ENCODE measurements at regions not wholly inside any gene's neighbourhood (a gene's known extent, or its start where the extent isn't known, plus 50 kb on each side); places are given as distances from the start of the nearest gene placed in this dataset.

- Histone ChIP-seq H3K4me3 (ENCODE audit: insufficient read depth, low read depth, low read length) (no peak overlapping the region), H3K27me3 (ENCODE audit: control insufficient read depth, insufficient read depth, low read length) (no peaks in the 10 kb centered on the region), H3K36me3 (replicated peaks; ENCODE audit: control insufficient read depth, insufficient read depth, low read length) (no peaks in the 10 kb centered on the region)
- no peak for DNase-seq
These were observed 219.9 kb downstream of the COG6 start for GRCh38 chr13:39875111-39875987.

- no peaks in the 10 kb centered on the region for H3K27me3 ChIP-seq (ENCODE audit: control insufficient read depth, insufficient read depth, low read length)
- no peak overlapping the region for H3K4me3 ChIP-seq (ENCODE audit: insufficient read depth, low read depth, low read length)
- no peaks in the 10 kb centered on the region for H3K36me3 ChIP-seq (replicated peaks; ENCODE audit: control insufficient read depth, insufficient read depth, low read length)
- no peak for DNase-seq
These were observed 220.8 kb downstream of the COG6 start for GRCh38 chr13:39876258-39876657.

- DNase-seq, result no peak
- Histone ChIP-seq H3K27me3 (ENCODE audit: control insufficient read depth, insufficient read depth, low read length) (no peaks in the 10 kb centered on the region), H3K36me3 (replicated peaks; ENCODE audit: control insufficient read depth, insufficient read depth, low read length) (no peaks in the 10 kb centered on the region), H3K4me3 (ENCODE audit: insufficient read depth, low read depth, low read length) (no peak overlapping the region)
These were observed 221.7 kb downstream of the COG6 start for GRCh38 chr13:39877134-39877533.

- H3K27me3 ChIP-seq (ENCODE audit: control insufficient read depth, insufficient read depth, low read length), result no peaks in the 10 kb centered on the region
- no peak for DNase-seq
- no peaks in the 10 kb centered on the region for H3K36me3 ChIP-seq (replicated peaks; ENCODE audit: control insufficient read depth, insufficient read depth, low read length)
- H3K4me3 ChIP-seq (ENCODE audit: insufficient read depth, low read depth, low read length), result no peak overlapping the region
These were observed 224.0 kb downstream of the COG6 start for GRCh38 chr13:39879286-39880035.

GRCh38 chr13:39881383-39881782 is 225.9 kb downstream of the COG6 start:
- Histone ChIP-seq H3K27me3 (ENCODE audit: control insufficient read depth, insufficient read depth, low read length) (no peaks in the 10 kb centered on the region), H3K36me3 (replicated peaks; ENCODE audit: control insufficient read depth, insufficient read depth, low read length) (no peaks in the 10 kb centered on the region), H3K4me3 (ENCODE audit: insufficient read depth, low read depth, low read length) (no peak overlapping the region)
- no peak for DNase-seq

- no peak for DNase-seq
- Histone ChIP-seq H3K36me3 (replicated peaks; ENCODE audit: control insufficient read depth, insufficient read depth, low read length) (no peaks in the 10 kb centered on the region), H3K4me3 (ENCODE audit: insufficient read depth, low read depth, low read length) (no peak overlapping the region), H3K27me3 (ENCODE audit: control insufficient read depth, insufficient read depth, low read length) (no peaks in the 10 kb centered on the region)
These were observed 226.4 kb downstream of the COG6 start for GRCh38 chr13:39881887-39882286.

GRCh38 chr13:39884166-39884565 is 228.7 kb downstream of the COG6 start:
- Histone ChIP-seq H3K36me3 (replicated peaks; ENCODE audit: control insufficient read depth, insufficient read depth, low read length) (no peaks in the 10 kb centered on the region), H3K27me3 (ENCODE audit: control insufficient read depth, insufficient read depth, low read length) (no peaks in the 10 kb centered on the region), H3K4me3 (ENCODE audit: insufficient read depth, low read depth, low read length) (no peak overlapping the region)
- DNase-seq, result no peak

GRCh38 chr13:39886336-39886735 is 230.9 kb downstream of the COG6 start:
- DNase-seq, result no peak
- Histone ChIP-seq H3K36me3 (replicated peaks; ENCODE audit: control insufficient read depth, insufficient read depth, low read length) (no peaks in the 10 kb centered on the region), H3K4me3 (ENCODE audit: insufficient read depth, low read depth, low read length) (no peak overlapping the region), H3K27me3 (ENCODE audit: control insufficient read depth, insufficient read depth, low read length) (no peaks in the 10 kb centered on the region)

- Histone ChIP-seq H3K27me3 (ENCODE audit: control insufficient read depth, insufficient read depth, low read length) (no peaks in the 10 kb centered on the region), H3K4me3 (ENCODE audit: insufficient read depth, low read depth, low read length) (no peak overlapping the region), H3K36me3 (replicated peaks; ENCODE audit: control insufficient read depth, insufficient read depth, low read length) (no peaks in the 10 kb centered on the region)
- DNase-seq, result no peak
These were observed 231.9 kb downstream of the COG6 start for GRCh38 chr13:39887387-39887786.

GRCh38 chr13:39888865-39889810 is 233.7 kb downstream of the COG6 start:
- no peaks in the 10 kb centered on the region for H3K36me3 ChIP-seq (replicated peaks; ENCODE audit: control insufficient read depth, insufficient read depth, low read length)
- no peak overlapping the region for H3K4me3 ChIP-seq (ENCODE audit: insufficient read depth, low read depth, low read length)
- DNase-seq, result no peak
- no peaks in the 10 kb centered on the region for H3K27me3 ChIP-seq (ENCODE audit: control insufficient read depth, insufficient read depth, low read length)

GRCh38 chr13:39890537-39890936 is 235.1 kb downstream of the COG6 start:
- no peak for DNase-seq
- H3K4me3 ChIP-seq (ENCODE audit: insufficient read depth, low read depth, low read length), result no peak overlapping the region
- H3K36me3 ChIP-seq (replicated peaks; ENCODE audit: control insufficient read depth, insufficient read depth, low read length), result no peaks in the 10 kb centered on the region

GRCh38 chr13:39892721-39893685 is 237.5 kb downstream of the COG6 start:
- Histone ChIP-seq H3K36me3 (replicated peaks; ENCODE audit: control insufficient read depth, insufficient read depth, low read length) (no peaks in the 10 kb centered on the region), H3K4me3 (ENCODE audit: insufficient read depth, low read depth, low read length) (no peak overlapping the region), H3K27me3 (ENCODE audit: control insufficient read depth, insufficient read depth, low read length) (no peaks in the 10 kb centered on the region)
- DNase-seq, result no peak

More at GRCh38 chr13:39890537-39890936, 235.1 kb downstream of the COG6 start:
- H3K27me3 ChIP-seq (ENCODE audit: control insufficient read depth, insufficient read depth, low read length), result no peaks in the 10 kb centered on the region

- DNase-seq, result no peak
- no peak overlapping the region for H3K4me3 ChIP-seq (ENCODE audit: insufficient read depth, low read depth, low read length)
- H3K36me3 ChIP-seq (replicated peaks; ENCODE audit: control insufficient read depth, insufficient read depth, low read length), result no peaks in the 10 kb centered on the region
- no peaks in the 10 kb centered on the region for H3K27me3 ChIP-seq (ENCODE audit: control insufficient read depth, insufficient read depth, low read length)
These were observed 238.3 kb downstream of the COG6 start for GRCh38 chr13:39893808-39894207.
